NCI-H2196 (cell line): ENCODE measurements at regions not wholly inside any gene's neighbourhood (a gene's known extent, or its start where the extent isn't known, plus 50 kb on each side); places are given as distances from the start of the nearest gene placed in this dataset.
"Not testable (repeated sequence)": the region's sequence is repeated elsewhere in the genome, so short reads cannot be mapped to it uniquely, and the experiment has no call there.

Experiments
- DNase-seq: peaks from one replicate; lab custom pipeline; 2025; ENCODE audit not compliant: unreplicated experiment; lab: John Stamatoyannopoulos, UW

DNA sequence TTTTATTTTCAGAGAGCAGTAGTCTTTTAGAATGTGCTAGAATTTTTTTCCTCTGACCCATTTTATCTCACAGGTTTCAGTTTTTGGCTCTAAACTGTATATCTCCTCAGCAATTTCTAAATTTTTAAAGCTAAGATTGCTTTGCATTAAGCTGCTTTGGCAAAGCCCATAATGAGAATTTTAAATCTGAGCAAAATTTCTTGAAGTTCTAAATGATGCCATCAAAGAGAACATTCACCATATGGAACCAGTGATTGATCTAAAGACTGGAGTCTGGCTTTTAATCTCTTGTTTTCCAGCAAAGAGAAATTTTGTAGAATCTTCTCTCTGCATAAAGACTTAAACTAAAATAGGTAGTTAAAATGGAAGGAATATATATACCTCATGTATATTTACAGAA lies 313.6 kb downstream of the TBC1D32 start:
- no peak for DNase-seq

DNA sequence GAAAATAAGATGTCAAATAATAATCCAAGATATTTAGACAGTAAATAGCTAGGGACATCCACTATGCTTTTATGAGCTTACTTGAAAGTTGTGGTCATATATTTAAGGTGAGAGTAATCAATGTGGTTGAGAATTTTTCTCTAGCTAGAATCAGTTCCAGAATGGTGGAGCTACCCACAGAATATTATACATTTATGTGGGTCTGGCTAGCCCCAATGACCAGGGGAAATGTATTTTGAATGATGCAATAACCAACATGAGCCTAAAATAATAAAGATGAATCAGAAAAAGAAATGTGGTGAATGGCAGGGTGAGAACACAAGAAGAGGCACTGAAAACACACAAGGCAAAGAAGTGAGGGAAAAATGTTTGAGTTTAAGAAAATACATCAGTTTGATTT lies 325.7 kb downstream of the TBC1D32 start:
- no peak for DNase-seq

DNA sequence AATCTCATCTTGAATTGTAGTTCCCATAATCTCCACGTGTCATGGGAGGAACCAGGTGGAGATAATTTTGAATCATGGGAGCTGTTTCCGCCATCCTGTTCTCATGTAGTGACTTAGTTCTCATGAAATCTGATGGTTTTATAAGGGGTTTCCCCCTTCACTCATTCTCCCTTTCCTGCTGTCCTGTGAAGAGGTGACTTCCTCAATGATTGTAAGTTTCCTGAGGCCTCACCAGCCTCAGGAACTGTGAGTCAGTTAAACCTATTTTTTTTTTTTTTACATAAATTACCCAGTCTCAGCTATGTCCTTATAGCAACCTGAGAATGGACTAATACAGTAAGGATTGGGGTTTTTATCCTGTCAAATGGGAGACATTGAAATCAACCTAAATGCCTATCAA lies 328.3 kb downstream of the TBC1D32 start:
- DNase-seq = no peak

DNA sequence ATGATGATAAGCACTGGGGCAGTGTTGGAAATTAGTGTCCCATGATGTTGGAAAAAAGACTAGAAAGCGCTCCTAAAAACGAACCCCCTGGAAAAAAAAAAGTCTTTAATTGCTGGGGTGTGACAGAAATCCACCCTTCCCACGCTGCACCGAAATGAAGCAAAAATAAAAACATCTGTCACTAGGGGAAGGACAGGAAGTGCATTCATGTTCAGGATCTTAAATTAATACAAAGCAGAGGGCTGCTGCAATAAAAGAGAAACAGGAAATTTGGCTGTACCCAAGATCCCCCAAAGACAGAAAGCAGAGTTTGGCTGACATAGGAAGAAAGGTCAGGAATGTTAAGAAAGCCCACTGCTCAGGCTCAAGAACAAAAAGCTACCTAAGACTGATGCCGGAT lies 333.9 kb downstream of the TBC1D32 start:
- no peak for DNase-seq

DNA sequence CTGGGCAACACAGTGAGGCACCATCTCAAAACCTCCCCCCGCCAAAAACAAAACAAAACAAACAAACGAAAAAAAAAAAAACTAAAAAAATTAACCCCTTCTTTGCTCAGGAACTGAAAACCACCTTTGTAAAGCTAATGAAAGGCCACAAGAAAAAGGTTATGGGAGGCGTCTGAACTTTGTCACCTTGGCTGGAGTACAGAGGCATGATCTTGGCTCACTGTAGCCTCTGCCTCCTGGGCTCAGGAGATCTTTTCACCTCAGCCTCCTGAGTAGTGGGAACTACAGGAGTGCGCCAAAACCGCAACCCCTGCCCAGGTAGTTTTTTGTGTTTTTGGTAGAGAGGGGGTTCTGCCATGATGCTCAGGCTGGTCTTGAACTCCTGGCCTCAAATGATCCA lies 337.9 kb downstream of the TBC1D32 start:
- no peak for DNase-seq

DNA sequence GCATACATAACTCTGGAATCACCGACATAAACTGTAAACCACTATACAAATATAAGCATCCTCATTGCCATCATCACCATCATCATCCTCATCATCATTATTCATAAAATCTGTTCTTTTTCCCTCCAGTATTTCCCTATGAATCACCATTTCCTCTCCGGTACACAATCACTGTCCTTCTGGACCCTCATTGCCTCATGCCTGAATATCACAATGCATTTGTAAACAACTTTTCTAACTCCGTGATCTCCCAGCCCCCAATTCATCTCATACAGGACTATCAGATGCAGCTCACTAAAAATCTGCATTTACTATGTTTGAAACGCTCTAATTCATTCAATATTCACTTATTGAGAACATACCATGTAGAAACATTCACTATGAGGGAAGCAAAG lies 339.7 kb downstream of the TBC1D32 start:
- no peak for DNase-seq

DNA sequence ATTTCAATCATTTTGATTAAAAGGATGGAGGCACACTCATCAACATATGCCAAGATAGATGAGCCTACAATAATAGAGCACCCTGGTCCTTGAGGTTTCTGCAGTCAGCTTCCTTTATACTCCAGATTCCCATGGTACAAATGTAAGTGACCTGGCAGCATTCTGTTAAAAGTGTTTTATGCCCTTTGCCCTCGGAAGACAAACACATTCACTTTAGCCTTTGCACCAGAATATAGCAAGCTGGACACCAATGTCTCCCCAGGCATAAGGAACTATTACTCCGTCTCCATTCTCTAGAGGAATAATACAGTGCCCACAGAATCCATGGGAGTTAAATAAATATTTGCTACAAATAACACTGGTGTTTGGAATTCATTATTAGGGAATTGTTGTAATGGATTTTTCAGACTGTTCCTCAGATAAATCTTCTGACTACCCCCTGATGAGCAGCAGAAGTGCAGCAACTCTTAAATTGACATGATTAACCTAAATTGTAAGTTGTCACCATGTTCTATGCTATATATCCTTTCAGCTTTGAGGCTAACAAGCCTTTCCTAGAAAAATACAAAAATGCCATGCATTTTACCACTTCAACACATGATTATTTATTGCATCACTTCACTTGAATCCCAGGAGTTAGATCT lies 340.2 kb downstream of the TBC1D32 start:
- no peak for DNase-seq

DNA sequence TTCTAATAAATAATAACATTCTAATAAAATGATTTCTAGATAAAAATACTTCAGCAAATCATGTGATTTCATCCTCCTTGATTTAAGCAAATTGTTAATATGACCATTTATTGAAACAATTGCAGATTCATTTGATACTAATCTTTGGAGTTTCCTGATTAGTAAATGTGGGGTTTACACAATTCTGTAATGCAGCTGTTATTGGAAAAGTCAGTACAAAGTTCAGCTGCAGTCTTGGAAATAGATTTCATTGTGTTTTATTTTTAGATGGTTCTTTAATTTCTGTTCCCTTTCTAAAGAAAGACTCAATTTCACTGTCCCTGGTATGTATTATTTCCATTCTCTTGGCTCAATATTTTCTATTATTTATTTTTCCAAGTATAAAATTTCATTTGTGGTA lies 342.0 kb downstream of the TBC1D32 start:
- no peak for DNase-seq

DNA sequence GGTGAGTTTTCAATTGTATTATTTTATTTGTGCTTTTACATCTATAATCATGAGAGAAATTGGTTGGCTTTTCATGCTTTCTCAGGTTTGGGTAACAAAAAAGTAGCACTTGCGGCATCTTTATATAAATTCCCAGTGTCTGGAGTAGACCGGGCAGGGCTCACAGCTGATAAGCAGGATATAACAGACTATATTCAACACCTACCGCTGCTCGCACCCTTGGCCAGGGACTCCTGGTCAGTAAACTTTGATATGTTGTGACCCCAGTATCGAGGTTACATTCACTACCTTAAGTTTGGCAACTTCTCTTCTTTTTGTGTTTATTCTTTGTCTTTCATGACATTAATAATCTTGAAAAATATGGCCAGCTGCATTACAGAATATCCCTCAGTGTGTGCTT lies 343.4 kb downstream of the TBC1D32 start:
- no peak for DNase-seq

DNA sequence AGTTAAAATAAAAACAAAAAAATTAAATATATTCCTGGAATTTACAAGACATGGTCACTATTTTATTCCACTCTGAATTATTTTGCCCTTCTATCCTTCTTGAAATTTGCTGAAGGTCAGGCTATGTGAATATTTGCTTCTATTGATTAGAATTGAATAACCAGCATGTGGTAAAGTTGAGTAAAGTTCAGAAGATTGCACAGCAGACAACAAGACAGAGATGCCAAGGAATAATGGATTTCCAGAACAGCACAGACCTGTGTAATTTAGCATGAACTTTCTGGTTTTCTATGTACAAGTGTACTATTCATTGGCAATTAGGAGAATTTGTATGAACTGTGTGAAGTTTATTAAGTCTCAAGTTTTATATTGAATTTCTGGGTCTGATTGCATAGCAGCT lies 352.4 kb downstream of the TBC1D32 start:
- DNase-seq = no peak

DNA sequence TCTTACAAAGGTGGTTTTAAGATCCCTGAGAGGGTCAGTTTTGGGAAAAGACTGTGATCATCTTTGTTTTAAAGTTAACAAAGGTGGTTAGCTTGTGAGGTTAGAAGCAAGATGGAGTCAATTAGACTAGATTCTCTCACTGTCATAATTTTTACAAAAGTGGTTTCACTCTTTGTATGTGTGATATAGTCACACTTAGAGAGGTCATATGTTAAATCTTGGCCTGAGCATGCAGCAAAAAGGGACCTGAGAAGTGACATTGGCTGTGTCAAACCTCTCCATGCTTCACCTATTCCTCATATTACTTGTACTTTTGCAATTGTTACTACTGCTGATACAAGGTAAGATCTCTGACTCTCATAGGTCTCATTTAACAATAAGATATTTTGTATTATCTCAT lies 368.0 kb downstream of the TBC1D32 start:
- no peak for DNase-seq

DNA sequence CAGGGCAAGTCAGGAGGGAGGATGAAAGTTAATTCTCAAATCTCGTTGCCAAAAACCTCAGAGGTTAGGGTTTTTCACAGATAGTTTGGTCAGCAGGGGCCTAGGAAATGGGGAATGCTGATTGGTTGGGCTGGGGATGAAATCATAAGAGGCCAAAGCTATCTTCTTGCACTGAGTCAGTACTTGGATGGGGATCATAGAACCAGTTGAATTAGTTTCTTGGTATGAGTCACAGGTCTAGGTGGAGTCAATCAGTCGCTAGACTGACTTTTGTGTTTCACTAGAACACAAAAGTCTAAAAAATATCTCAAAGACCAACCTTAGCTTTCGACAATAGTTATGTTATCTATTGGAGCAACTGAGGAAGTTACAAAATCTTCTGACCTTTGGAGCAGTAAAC lies 368.5 kb downstream of the TBC1D32 start:
- no peak for DNase-seq

DNA sequence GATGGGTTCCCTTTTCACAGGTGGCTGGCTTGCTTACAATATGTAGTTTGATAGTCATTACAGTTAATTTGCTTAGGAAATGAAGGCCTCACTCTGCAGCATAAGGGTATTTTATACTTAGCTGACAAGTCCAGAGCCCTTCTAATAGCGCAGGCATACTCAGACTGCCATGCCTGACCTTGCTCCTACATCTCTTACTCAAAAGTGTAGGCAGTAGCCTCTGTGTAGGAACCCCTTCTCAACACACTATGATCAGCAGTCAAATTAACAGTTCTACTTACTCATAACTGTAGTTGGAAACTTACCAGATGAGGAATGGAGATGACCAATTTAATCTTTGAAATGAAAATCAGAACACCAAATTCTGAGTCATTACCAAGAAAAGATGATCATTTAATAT lies 373.5 kb downstream of the TBC1D32 start:
- no peak for DNase-seq

DNA sequence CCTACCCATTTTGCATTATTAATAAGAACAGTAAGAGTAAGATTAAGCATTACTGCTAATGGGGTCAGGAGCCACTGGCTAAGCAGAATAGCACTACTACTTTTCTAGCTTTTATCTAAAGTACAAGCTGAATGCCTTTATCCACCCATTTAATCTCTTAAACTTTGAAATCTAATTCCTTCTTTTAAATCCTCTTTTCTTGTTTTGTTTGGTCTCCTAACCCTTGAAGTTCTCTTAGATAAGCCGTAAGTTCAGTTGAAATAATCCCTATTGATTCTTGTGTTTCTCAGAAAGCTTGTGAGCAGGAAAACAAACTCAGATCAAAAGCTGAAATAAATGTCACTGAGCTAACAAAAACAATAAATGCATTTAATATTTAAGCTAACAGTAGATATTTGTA lies 380.2 kb downstream of the TBC1D32 start:
- DNase-seq = no peak

DNA sequence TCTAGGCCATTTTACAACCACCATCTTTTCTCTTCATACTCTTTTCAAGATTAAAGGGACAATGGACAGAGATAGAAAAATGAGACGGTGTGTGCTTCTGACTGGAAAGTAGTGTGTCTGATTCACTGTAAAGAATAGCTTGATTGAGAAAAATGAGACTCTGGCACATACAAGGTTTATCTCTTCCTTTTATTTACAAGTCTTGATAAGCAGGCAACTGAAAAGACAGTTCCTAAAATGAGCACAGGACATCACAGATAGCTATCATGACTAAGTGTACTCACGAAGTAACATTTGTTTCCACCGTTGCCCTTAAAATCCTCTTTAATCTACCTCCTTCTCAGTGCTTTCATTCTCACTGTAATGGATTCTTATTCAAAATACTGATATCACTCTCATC lies 383.0 kb downstream of the TBC1D32 start:
- DNase-seq = no peak

DNA sequence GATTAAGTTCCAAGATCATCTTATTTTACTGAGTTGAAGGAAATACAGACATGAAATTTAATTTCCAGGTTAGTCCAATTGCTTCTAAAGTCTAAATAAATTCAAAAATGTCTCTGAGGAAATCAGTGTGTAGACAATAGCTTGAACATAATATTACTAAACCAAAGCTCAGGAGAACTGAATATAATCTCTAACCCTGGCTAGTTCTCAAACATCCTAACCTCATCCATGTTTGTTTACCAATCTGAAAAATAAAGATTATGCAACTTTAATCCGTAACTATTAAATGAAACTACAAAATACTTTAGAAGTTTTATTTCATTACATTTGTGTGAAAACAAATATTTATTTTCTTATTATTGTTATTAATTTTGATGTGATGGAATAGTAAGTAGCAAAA lies 387.2 kb downstream of the TBC1D32 start:
- no peak for DNase-seq

DNA sequence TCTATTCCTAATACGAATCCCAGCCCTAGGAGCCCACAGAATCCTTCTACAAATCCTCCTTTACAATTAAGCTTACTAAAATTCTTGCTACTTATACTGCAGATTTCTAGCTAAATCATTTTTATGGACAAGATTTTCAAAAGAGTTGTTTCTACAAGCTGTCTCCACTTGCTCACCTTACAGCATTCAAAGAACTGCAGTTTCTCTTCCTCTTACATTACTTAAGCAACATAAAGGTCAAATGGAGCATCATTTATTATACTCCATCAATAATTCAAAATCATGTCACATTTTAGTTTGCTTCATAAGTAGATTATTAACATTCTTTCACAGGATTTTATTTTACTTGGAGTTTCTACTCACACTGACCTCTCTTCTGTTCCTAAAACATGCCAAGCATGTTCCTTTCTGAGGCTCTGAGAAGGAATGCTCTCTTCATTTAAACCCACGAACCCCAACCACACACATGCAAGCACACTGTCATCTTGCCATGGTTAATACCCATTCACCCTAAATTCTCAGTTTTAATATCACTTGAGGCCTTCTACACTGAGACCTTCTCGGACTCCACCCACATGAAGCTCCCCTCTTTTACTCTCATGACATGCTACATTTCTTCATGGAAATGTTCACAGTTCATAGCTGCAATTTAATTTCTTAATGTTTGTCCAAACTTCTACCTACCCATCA lies 388.2 kb downstream of the TBC1D32 start:
- DNase-seq = no peak

DNA sequence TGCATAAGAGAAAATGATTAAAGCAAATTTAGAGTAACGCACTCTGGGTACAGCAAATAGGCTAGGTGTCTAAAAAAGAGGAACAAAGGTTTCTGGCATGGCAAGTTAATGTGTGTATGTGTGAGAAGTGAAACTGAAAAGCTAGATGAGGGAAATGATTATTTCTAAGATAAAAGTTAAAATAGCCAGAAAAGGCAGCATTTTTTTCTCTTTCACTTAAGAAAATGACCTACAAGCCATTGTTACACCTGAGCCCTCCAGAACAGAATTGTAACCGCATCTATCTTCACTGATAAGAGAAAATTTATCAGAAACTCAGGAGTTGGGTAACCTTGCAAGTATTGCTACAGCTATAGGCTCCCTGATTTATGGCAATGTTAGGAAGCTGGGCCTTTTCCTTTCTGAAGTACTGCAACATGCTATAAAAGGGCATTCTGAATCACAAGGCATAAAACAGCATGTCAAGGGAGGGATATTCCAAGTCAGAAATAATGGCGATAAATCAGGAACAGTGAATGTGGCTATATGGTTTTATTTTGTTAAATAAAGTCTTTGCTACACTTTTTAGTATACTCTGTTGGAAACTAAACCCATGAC lies 395.3 kb downstream of the TBC1D32 start:
- no peak for DNase-seq

DNA sequence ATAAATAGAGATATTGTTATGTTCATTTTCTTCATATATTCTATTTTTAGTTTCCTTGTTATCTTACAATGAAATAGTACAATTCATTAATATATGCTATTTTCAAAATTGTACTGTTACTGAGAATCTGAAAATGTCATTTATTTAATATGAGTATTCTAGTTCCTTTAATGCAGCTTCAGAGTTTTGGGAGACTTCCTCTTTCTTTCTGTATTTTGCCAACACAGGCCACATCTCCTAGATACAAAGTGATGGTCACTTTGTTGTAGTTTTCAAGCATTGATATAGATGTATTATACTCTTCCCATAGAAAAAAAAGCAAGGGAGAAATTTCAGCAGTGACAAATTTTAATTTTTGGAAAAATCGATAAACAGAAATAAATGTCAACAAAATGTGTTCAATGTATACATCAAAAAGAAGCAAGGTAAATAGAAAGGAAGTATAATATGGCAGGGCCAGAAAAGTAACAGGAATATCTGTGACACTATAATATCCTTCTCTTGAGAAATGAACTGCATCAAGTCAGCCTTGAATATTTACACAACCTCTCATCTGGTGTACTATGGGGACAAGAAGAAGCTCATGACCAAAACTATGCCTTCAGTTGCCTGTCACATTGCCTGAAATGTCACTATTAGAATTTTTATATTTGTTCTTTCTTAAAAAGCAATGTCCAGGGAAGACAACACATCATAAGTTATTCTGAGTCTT lies 396.0 kb downstream of the TBC1D32 start:
- DNase-seq = no peak

DNA sequence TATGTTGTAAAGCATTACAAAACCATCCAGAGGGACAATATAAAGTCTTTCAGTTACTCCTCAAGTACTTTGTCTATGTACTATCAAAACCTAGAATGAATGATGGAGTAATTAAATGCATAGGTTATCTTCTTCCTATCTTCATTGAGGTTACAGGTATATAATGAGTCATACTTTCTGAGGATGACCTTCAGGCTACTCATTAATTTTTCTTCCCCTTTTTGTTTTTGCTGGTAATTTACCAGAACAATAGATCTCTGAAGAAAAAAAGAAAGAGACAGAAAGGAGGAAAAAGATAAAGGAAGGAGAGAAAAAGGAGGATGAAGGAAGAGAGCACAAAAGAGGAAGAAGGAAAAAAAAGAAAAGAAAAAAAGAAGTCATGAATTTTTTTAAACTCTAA lies 398.4 kb downstream of the TBC1D32 start:
- no peak for DNase-seq

DNA sequence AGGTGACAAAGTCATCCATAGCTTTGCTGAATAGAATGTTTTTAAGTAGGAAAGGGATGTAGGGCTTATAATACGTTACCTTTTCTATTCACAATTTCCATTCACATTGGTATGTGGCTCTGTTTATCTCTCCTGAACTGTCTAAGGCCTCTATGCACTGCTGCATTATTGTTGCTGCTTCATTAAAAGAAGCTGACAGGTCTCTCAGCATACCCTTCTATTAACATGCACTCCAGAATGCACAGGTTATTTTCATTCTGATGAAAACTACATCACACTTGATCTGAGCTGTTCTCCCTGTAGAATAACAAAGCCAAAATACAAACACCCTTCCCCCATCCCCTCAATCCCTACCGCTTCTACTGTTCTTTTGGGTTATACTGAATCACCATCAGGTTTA lies 399.3 kb downstream of the TBC1D32 start:
- DNase-seq = no peak

DNA sequence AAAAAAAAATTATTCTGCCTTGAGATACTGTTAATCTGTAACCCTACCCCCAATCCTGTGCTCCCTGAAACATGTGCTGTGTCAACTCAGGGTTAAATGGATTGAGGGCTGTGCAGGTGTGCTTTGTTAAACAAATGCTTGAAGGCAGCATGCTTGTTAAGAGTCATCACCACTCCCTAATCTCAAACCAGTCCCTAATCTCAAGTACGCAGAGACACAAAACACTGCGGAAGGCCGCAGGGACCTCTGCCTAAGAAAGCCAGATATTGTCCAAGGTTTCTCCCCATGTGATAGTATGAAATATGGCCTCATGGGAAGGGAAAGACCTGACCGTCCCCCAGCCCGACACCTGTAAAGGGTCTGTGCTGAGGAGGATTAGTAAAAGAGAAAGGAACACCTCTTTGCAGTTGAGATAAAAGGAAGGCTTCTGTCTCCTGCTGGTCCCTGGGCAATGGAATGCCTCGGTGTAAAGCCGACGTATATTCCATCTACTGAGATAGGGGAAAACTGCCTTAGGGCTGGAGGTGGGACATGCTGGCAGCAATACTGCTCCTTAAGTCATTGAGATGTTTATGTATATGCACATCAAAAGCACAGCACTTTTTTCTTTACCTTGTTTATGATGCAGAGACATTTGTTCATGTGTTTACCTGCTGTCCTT lies 402.6 kb downstream of the TBC1D32 start:
- DNase-seq = not testable (repeated sequence)
